MM.1S (cell line): ENCODE measurements at regions not wholly inside any gene's neighbourhood (a gene's known extent, or its start where the extent isn't known, plus 50 kb on each side); places are given as distances from the start of the nearest gene placed in this dataset.

ENCODE experiments used
- DNase-seq: peaks from one replicate; pipeline ENCODE4 v3.0.0-alpha.2; 2015
- H2AFZ ChIP-seq: fragments of 300-600 bp; sonication (generic); 2 replicates; pipeline ENCODE4 v1.6.0; 2016; ENCODE audit warnings: antibody characterized with exemption, low read length
- H3F3A ChIP-seq: fragments of 300-600 bp; sonication (generic); 2 replicates; pipeline ENCODE4 v1.6.1; 2016; ENCODE audit warnings: mild to moderate bottlenecking, antibody characterized with exemption, low read length, moderate library complexity, mixed read lengths; ENCODE audit not compliant: insufficient read depth
- H3K27ac ChIP-seq: fragments of 300-600 bp; sonication (generic); 2 replicates; pipeline ENCODE4 v1.5.1; 2016; ENCODE audit warnings: mild to moderate bottlenecking, low read length
- H3K27me3 ChIP-seq: fragments of 300-600 bp; sonication (generic); replicated peaks from 2 replicates; pipeline ENCODE4 v1.6.0; 2016; ENCODE audit warnings: low read length; ENCODE audit not compliant: insufficient read depth
- H3K36me3 ChIP-seq: fragments of 300-600 bp; sonication (generic); replicated peaks from 2 replicates; pipeline ENCODE4 v1.6.1; 2016; ENCODE audit warnings: mild to moderate bottlenecking, low read length, mixed read lengths; ENCODE audit not compliant: insufficient read depth
- H3K4me1 ChIP-seq: fragments of 300-600 bp; sonication (generic); 2 replicates; pipeline ENCODE4 v1.6.1; 2016; ENCODE audit warnings: low read length, mixed read lengths
- H3K4me2 ChIP-seq: fragments of 300-600 bp; sonication (generic); 2 replicates; pipeline ENCODE4 v1.6.0; 2016; ENCODE audit warnings: low read depth, low read length
- H3K4me3 ChIP-seq: fragments of 300-600 bp; sonication (generic); 2 replicates; pipeline ENCODE4 v1.5.1; 2016; ENCODE audit warnings: low read length, mixed read lengths
- H3K79me2 ChIP-seq: fragments of 300-600 bp; sonication (generic); 2 replicates; pipeline ENCODE4 v1.6.1; 2016; ENCODE audit warnings: mixed run types, low read length, mixed read lengths
- H3K9ac ChIP-seq: fragments of 300-600 bp; sonication (generic); 2 replicates; pipeline ENCODE4 v1.6.1; 2016; ENCODE audit warnings: low read length, mixed read lengths
- H3K9me2 ChIP-seq: fragments of 300-600 bp; sonication (generic); replicated peaks from 2 replicates; pipeline ENCODE4 v1.6.1; 2016; ENCODE audit warnings: mild to moderate bottlenecking, low read length, mixed read lengths; ENCODE audit not compliant: insufficient read depth
- H3K9me3 ChIP-seq: fragments of 300-600 bp; sonication (generic); replicated peaks from 2 replicates; pipeline ENCODE4 v1.6.1; 2016; ENCODE audit warnings: mild to moderate bottlenecking, low read length, mixed read lengths; ENCODE audit not compliant: insufficient read depth
- H4K20me1 ChIP-seq: fragments of 300-600 bp; sonication (generic); 2 replicates; pipeline ENCODE4 v1.6.1; 2016; ENCODE audit warnings: mild to moderate bottlenecking, low read length, moderate library complexity, mixed read lengths; ENCODE audit not compliant: insufficient read depth
- CTCF ChIP-seq: fragments of 300-600 bp; sonication (generic); IDR thresholded peaks from 2 replicates; pipeline ENCODE4 v1.5.1; 2016; ENCODE audit warnings: antibody characterized with exemption, low read length, mixed read lengths
- EZH2 ChIP-seq: fragments of 300-600 bp; sonication (generic); optimal IDR thresholded peaks from 2 replicates; pipeline ENCODE3; 2017; ENCODE audit warnings: low read depth, mild to moderate bottlenecking, antibody characterized with exemption, low read length, mixed read lengths
- EZH2phosphoT487 ChIP-seq: fragments of 300-600 bp; sonication (generic); IDR thresholded peaks from 2 replicates; pipeline ENCODE4 v1.6.1; 2018; ENCODE audit warnings: antibody characterized with exemption, low read length

GRCh38 chr20:6654513-6655252 lies 112.8 kb upstream of the BMP2 start:
- no peaks in the 10 kb centered on the region for H4K20me1 ChIP-seq

GRCh38 chr20:6651561-6651960 lies 115.9 kb upstream of the BMP2 start:
- no peaks in the 10 kb centered on the region for H3K9me2 ChIP-seq
- H3K36me3 ChIP-seq, result no peaks in the 10 kb centered on the region
- DNase-seq, result no peak
- H3K27ac ChIP-seq, result no peak overlapping the region
- no peak overlapping the region for H3K4me2 ChIP-seq
- no peaks in the 10 kb centered on the region for H4K20me1 ChIP-seq
- H3F3A ChIP-seq, result no peaks in the 10 kb centered on the region
- no peaks in the 10 kb centered on the region for H3K79me2 ChIP-seq
- H2AFZ ChIP-seq, result no peak overlapping the region
- no peaks in the 10 kb centered on the region for H3K9me3 ChIP-seq
- TF ChIP-seq EZH2phosphoT487 (no peak), EZH2 (no peak)
- no peak overlapping the region for H3K9ac ChIP-seq
- no peak overlapping the region for H3K4me3 ChIP-seq
- H3K27me3 ChIP-seq, result no peaks in the 10 kb centered on the region
- 0 out of 2 replicates have a peak, but pooled peaks cover 4% of the 10 kb centered on the region for H3K4me1 ChIP-seq

More at GRCh38 chr20:6654513-6655252, 112.8 kb upstream of the BMP2 start:
- no peak for TF ChIP-seq EZH2phosphoT487
- no peak for TF ChIP-seq EZH2
- TF ChIP-seq CTCF, result no peak
- no peaks in the 10 kb centered on the region for H3K27me3 ChIP-seq
- no peak overlapping the region for H3K9ac ChIP-seq
- no peak overlapping the region for H3K4me2 ChIP-seq
- H3K27ac ChIP-seq, result no peak overlapping the region
- no peaks in the 10 kb centered on the region for H3K9me3 ChIP-seq
- no peaks in the 10 kb centered on the region for H3K36me3 ChIP-seq
- H3K9me2 ChIP-seq, result no peaks in the 10 kb centered on the region
- H3F3A ChIP-seq, result no peaks in the 10 kb centered on the region
- no peak for DNase-seq
- no peaks in the 10 kb centered on the region for H3K79me2 ChIP-seq
- no peak overlapping the region for H2AFZ ChIP-seq
- no peak overlapping the region for H3K4me3 ChIP-seq
- H3K4me1 ChIP-seq, result 0 out of 2 replicates have a peak, but pooled peaks cover 4% of the 10 kb centered on the region

- Histone ChIP-seq H3K9ac (no peak overlapping the region), H3K9me2 (no peaks in the 10 kb centered on the region), H3F3A (no peaks in the 10 kb centered on the region), H3K4me1 (0 out of 2 replicates have a peak, but pooled peaks cover 4% of the 10 kb centered on the region), H4K20me1 (no peaks in the 10 kb centered on the region), H2AFZ (no peak overlapping the region), H3K36me3 (no peaks in the 10 kb centered on the region), H3K79me2 (no peaks in the 10 kb centered on the region), H3K9me3 (no peaks in the 10 kb centered on the region), H3K27ac (no peak overlapping the region), H3K4me3 (no peak overlapping the region), H3K4me2 (no peak overlapping the region), H3K27me3 (no peaks in the 10 kb centered on the region)
- no peak for DNase-seq
- TF ChIP-seq CTCF, result no peak
- no peak for TF ChIP-seq EZH2
- TF ChIP-seq EZH2phosphoT487, result no peak
These were observed 116.5 kb upstream of the BMP2 start for GRCh38 chr20:6651016-6651415.

GRCh38 chr20:6646021-6646636 lies 121.4 kb upstream of the BMP2 start:
- TF ChIP-seq EZH2, result no peak
- TF ChIP-seq EZH2phosphoT487, result no peak
- TF ChIP-seq CTCF, result no peak
- no peaks in the 10 kb centered on the region for H4K20me1 ChIP-seq
- no peaks in the 10 kb centered on the region for H3K79me2 ChIP-seq
- H3K4me2 ChIP-seq, result no peak overlapping the region
- no peak overlapping the region for H3K9ac ChIP-seq
- DNase-seq, result no peak
- H3K4me3 ChIP-seq, result no peak overlapping the region
- H3K9me3 ChIP-seq, result no peaks in the 10 kb centered on the region
- no peak overlapping the region for H2AFZ ChIP-seq
- H3K4me1 ChIP-seq, result no peaks in the 10 kb centered on the region
- H3F3A ChIP-seq, result no peaks in the 10 kb centered on the region
- H3K9me2 ChIP-seq, result no peaks in the 10 kb centered on the region
- H3K27me3 ChIP-seq, result no peaks in the 10 kb centered on the region
- no peak overlapping the region for H3K27ac ChIP-seq
- no peaks in the 10 kb centered on the region for H3K36me3 ChIP-seq
